ENCODE measurements at regions not wholly inside any gene's neighbourhood (a gene's known extent, or its start where the extent isn't known, plus 50 kb on each side); places are given as distances from the start of the nearest gene placed in this dataset.

DNA sequence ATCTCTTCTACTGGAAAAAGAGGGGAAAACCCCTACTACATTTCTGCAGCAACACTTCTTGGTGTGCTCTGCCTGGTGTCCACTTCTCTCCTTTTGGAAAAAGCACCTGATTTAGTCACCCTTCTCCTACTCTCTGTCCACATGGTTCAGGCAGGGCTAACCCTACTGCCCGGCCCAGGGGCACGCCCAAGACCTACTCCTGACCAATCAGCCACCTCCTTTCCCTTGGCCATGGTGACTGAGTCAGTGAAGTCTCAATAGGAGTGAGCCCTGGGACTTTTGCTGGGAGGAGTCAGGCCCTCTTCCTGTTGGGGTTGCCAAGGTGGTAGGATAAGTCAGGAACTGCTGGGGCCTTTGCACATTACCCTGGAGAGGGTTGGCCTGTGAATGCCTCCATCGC is 52.5 kb upstream of the MYL2 start:
- Histone ChIP-seq H3K27me3 (peaks cover 0 to 8% (median 0%) of the 10 kb centered on the region in 9 donors), H3K9me3 (peaks cover 0 to 9% (median 0%) of the 10 kb centered on the region in 12 donors), H3K4me3 (no peak overlapping the region), H3K36me3 (no peaks in the 10 kb centered on the region), H3K27ac (no peak overlapping the region), H3K4me1 (no peaks in the 10 kb centered on the region)
- intact Hi-C loops (cut with DNase I), result no loop called here
- 73 to 86% (median 80%) methylated on average over 3 of the region's 3 CpGs for WGBS, 4 donors
- TF ChIP-seq, protein P1, sequence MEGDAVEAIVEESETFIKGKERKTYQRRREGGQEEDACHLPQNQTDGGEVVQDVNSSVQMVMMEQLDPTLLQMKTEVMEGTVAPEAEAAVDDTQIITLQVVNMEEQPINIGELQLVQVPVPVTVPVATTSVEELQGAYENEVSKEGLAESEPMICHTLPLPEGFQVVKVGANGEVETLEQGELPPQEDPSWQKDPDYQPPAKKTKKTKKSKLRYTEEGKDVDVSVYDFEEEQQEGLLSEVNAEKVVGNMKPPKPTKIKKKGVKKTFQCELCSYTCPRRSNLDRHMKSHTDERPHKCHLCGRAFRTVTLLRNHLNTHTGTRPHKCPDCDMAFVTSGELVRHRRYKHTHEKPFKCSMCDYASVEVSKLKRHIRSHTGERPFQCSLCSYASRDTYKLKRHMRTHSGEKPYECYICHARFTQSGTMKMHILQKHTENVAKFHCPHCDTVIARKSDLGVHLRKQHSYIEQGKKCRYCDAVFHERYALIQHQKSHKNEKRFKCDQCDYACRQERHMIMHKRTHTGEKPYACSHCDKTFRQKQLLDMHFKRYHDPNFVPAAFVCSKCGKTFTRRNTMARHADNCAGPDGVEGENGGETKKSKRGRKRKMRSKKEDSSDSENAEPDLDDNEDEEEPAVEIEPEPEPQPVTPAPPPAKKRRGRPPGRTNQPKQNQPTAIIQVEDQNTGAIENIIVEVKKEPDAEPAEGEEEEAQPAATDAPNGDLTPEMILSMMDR (IDR thresholded peaks at IDR 0.05), result no peak
- TF ChIP-seq POLR2A (IDR thresholded peaks at IDR 0.05), result no peak
- no peak for DNase-seq
- no peak for ATAC-seq

DNA sequence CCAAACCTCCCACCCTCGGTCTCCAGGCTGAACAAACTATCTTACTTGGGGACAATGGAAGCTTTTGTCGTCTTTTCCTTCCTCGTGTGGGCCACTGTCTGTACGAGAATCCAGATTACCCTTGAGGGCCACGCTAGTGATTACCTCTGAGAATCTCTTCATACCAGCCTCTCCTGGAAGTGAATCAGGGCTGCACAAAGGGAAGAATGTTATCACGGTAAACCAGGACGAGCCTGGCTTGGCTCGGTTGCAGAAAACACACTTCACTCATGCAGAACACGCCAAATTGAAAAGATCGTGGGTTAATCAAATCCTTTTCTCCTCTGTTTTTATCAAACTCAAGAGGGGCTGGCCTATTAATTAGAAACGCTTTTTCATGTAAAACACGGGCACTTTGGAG is 51.6 kb upstream of the MYL2 start:
- no peaks in the 10 kb centered on the region for H3K4me1 ChIP-seq
- H3K27ac ChIP-seq, result no peak overlapping the region
- intact Hi-C loops (cut with DNase I), result no loop called here
- TF ChIP-seq, protein P1 (IDR thresholded peaks at IDR 0.05), result no peak
- no peak for TF ChIP-seq POLR2A (IDR thresholded peaks at IDR 0.05)
- no peaks in the 10 kb centered on the region for H3K36me3 ChIP-seq
- no peak overlapping the region for H3K4me3 ChIP-seq
- 36 to 50% (median 45%) methylated on average over 12 of the region's 12 CpGs for WGBS, 4 donors
- DNase-seq (no peak), ATAC-seq (no peak)
- H3K27me3 ChIP-seq, result peaks cover 0 to 8% (median 0%) of the 10 kb centered on the region in 9 donors
- peaks cover 0 to 9% (median 0%) of the 10 kb centered on the region in 12 donors for H3K9me3 ChIP-seq

DNA sequence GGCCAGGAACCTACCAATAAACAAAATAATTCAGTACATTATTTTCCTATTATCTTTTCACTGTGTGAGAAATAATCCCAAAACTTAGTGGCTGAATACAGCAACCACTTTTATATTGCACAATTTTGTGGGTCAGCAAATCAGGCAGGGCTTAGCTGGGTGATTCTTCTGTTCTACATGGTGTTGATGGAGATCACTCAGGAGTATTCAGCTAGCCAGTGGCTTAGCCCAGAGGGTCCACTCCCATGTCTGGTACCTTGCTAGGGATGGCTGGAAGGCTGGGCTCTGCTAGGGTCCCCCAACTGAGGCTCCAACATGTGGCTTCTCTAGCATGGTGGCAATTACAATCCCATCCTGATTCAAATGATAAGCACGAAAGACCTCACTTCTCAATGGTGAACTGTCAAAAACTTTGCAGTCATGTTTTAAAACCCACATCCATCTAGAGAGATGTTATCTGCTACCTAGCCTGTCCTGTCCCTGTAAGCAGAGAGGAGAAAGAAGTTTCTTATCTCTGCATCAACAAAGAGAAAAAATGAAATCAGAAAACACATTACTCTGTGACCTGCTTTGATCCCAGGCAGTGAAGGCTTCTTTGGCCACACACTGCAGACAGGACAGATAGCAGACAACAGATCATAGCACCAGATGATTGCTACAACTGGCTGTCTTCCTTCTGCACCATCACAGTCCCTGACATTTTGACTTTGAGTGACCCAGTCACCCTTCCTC is 51.0 kb upstream of the MYL2 start:
- no peak overlapping the region for H3K4me3 ChIP-seq
- no peaks in the 10 kb centered on the region for H3K4me1 ChIP-seq
- peaks cover 0 to 9% (median 0%) of the 10 kb centered on the region in 12 donors for H3K9me3 ChIP-seq
- H3K27me3 ChIP-seq, result peaks cover 0 to 8% (median 0%) of the 10 kb centered on the region in 9 donors
- intact Hi-C loops (cut with DNase I), result no loop called here
- DNase-seq (no peak), ATAC-seq (no peak)
- no peak overlapping the region for H3K27ac ChIP-seq
- TF ChIP-seq, protein P1 (IDR thresholded peaks at IDR 0.05), result no peak
- no peak for TF ChIP-seq POLR2A (IDR thresholded peaks at IDR 0.05)
- no peaks in the 10 kb centered on the region for H3K36me3 ChIP-seq
- WGBS, 4 donors, result 88 to 92% (median 88%) methylated on average over 1 of the region's 1 CpG

Small RNA genes lying in the stretch of these regions (microRNA-seq; reads per million reads assigned to microRNA genes)
- gene MIR6760, result 0 to 0.06 (median 0) reads per million in 4 donors

Data from heart left ventricle (tissue), 16 donors.